Spleen (tissue), 7 donors: ENCODE measurements at regions not wholly inside any gene's neighbourhood (a gene's known extent, or its start where the extent isn't known, plus 50 kb on each side); places are given as distances from the start of the nearest gene placed in this dataset.

Experiments
- CTCF ChIP-seq, 11 experiments: fragments of 200-600 bp in 7 of 11; fragments of 450-650 bp in 4 of 11; sonication (generic) in 4 of 11; IDR thresholded peaks in 8 of 11; conservative IDR thresholded peaks in 3 of 11; 1 replicate in 7 of 11; 2 replicates in 4 of 11; pipeline versions ENCODE4 v1.4.0 to v1.8.0; 2016 to 2021; ENCODE audit warnings: antibody characterized with exemption in 11 of 11, inconsistent platforms in 4 of 11, mild to moderate bottlenecking in 1 of 11
- POLR2A ChIP-seq, 3 donors: fragments of 450-650 bp; IDR thresholded peaks; one replicate each; pipeline ENCODE4 v1.5.1; 2017; ENCODE audit warnings: antibody characterized with exemption in 3 of 3, mild to moderate bottlenecking in 1 of 3
- POLR2AphosphoS5 ChIP-seq, 3 donors: sonication (generic); formaldehyde crosslinking; IDR thresholded peaks; one replicate each; pipeline ENCODE4 v1.5.1; 2017; ENCODE audit warnings: antibody characterized with exemption in 3 of 3
- donor health status: DM: no; HTN: no; CAD: no; lungs with moderate emphysema.
- donor health status: DM: no; HTN: no; CAD: no.
- donor health status: DM: no; HTN: no; CAD: no.

GRCh38 chr20:7038029-7038428 lies 270.5 kb downstream of the BMP2 start:
- TF ChIP-seq CTCF (IDR thresholded peaks at IDR 0.05 in 8 of 11, conservative IDR thresholded peaks at IDR 0.05 in 3 of 11): no peak
- no peak for TF ChIP-seq POLR2AphosphoS5 (IDR thresholded peaks at IDR 0.05)
- no peak for TF ChIP-seq POLR2A (IDR thresholded peaks at IDR 0.05)
